MM.1S (cell line): ENCODE measurements at regions not wholly inside any gene's neighbourhood (a gene's known extent, or its start where the extent isn't known, plus 50 kb on each side); places are given as distances from the start of the nearest gene placed in this dataset.
"Not testable (repeated sequence)": the region's sequence is repeated elsewhere in the genome, so short reads cannot be mapped to it uniquely, and the experiment has no call there.

Experiments used
- DNase-seq: peaks from one replicate; pipeline ENCODE4 v3.0.0-alpha.2; 2015
- H2AFZ ChIP-seq: fragments of 300-600 bp; sonication (generic); 2 replicates; pipeline ENCODE4 v1.6.0; 2016; ENCODE audit warnings: antibody characterized with exemption, low read length
- H3F3A ChIP-seq: fragments of 300-600 bp; sonication (generic); 2 replicates; pipeline ENCODE4 v1.6.1; 2016; ENCODE audit warnings: mild to moderate bottlenecking, antibody characterized with exemption, low read length, moderate library complexity, mixed read lengths; ENCODE audit not compliant: insufficient read depth
- H3K27ac ChIP-seq: fragments of 300-600 bp; sonication (generic); 2 replicates; pipeline ENCODE4 v1.5.1; 2016; ENCODE audit warnings: mild to moderate bottlenecking, low read length
- H3K27me3 ChIP-seq: fragments of 300-600 bp; sonication (generic); replicated peaks from 2 replicates; pipeline ENCODE4 v1.6.0; 2016; ENCODE audit warnings: low read length; ENCODE audit not compliant: insufficient read depth
- H3K36me3 ChIP-seq: fragments of 300-600 bp; sonication (generic); replicated peaks from 2 replicates; pipeline ENCODE4 v1.6.1; 2016; ENCODE audit warnings: mild to moderate bottlenecking, low read length, mixed read lengths; ENCODE audit not compliant: insufficient read depth
- H3K4me1 ChIP-seq: fragments of 300-600 bp; sonication (generic); 2 replicates; pipeline ENCODE4 v1.6.1; 2016; ENCODE audit warnings: low read length, mixed read lengths
- H3K4me2 ChIP-seq: fragments of 300-600 bp; sonication (generic); 2 replicates; pipeline ENCODE4 v1.6.0; 2016; ENCODE audit warnings: low read depth, low read length
- H3K4me3 ChIP-seq: fragments of 300-600 bp; sonication (generic); 2 replicates; pipeline ENCODE4 v1.5.1; 2016; ENCODE audit warnings: low read length, mixed read lengths
- H3K79me2 ChIP-seq: fragments of 300-600 bp; sonication (generic); 2 replicates; pipeline ENCODE4 v1.6.1; 2016; ENCODE audit warnings: mixed run types, low read length, mixed read lengths
- H3K9ac ChIP-seq: fragments of 300-600 bp; sonication (generic); 2 replicates; pipeline ENCODE4 v1.6.1; 2016; ENCODE audit warnings: low read length, mixed read lengths
- H3K9me2 ChIP-seq: fragments of 300-600 bp; sonication (generic); replicated peaks from 2 replicates; pipeline ENCODE4 v1.6.1; 2016; ENCODE audit warnings: mild to moderate bottlenecking, low read length, mixed read lengths; ENCODE audit not compliant: insufficient read depth
- H3K9me3 ChIP-seq: fragments of 300-600 bp; sonication (generic); replicated peaks from 2 replicates; pipeline ENCODE4 v1.6.1; 2016; ENCODE audit warnings: mild to moderate bottlenecking, low read length, mixed read lengths; ENCODE audit not compliant: insufficient read depth
- H4K20me1 ChIP-seq: fragments of 300-600 bp; sonication (generic); 2 replicates; pipeline ENCODE4 v1.6.1; 2016; ENCODE audit warnings: mild to moderate bottlenecking, low read length, moderate library complexity, mixed read lengths; ENCODE audit not compliant: insufficient read depth
- CTCF ChIP-seq: fragments of 300-600 bp; sonication (generic); IDR thresholded peaks from 2 replicates; pipeline ENCODE4 v1.5.1; 2016; ENCODE audit warnings: antibody characterized with exemption, low read length, mixed read lengths
- EZH2 ChIP-seq: fragments of 300-600 bp; sonication (generic); optimal IDR thresholded peaks from 2 replicates; pipeline ENCODE3; 2017; ENCODE audit warnings: low read depth, mild to moderate bottlenecking, antibody characterized with exemption, low read length, mixed read lengths
- EZH2phosphoT487 ChIP-seq: fragments of 300-600 bp; sonication (generic); IDR thresholded peaks from 2 replicates; pipeline ENCODE4 v1.6.1; 2018; ENCODE audit warnings: antibody characterized with exemption, low read length

- Histone ChIP-seq H3K4me3 (no peak overlapping the region), H3K36me3 (no peaks in the 10 kb centered on the region), H3K27ac (no peak overlapping the region), H4K20me1 (no peaks in the 10 kb centered on the region), H3K27me3 (no peaks in the 10 kb centered on the region), H3K4me2 (no peak overlapping the region), H3K79me2 (no peaks in the 10 kb centered on the region), H3K9me3 (no peaks in the 10 kb centered on the region), H3K9me2 (no peaks in the 10 kb centered on the region), H3K4me1 (no peaks in the 10 kb centered on the region), H3K9ac (no peak overlapping the region), H2AFZ (no peak overlapping the region), H3F3A (no peaks in the 10 kb centered on the region)
- TF ChIP-seq EZH2phosphoT487 (no peak), EZH2 (no peak), CTCF (no peak)
- DNase-seq, result no peak
Observed at GRCh38 chrX:63581906-63582305, 203.1 kb downstream of the ARHGEF9 start.

- no peak overlapping the region for H2AFZ ChIP-seq
- no peak overlapping the region for H3K4me3 ChIP-seq
- no peaks in the 10 kb centered on the region for H3K9me2 ChIP-seq
- no peak for TF ChIP-seq EZH2
- no peak for TF ChIP-seq CTCF
- TF ChIP-seq EZH2phosphoT487, result no peak
- H3K36me3 ChIP-seq, result no peaks in the 10 kb centered on the region
- H3K79me2 ChIP-seq, result no peaks in the 10 kb centered on the region
- H3K4me1 ChIP-seq, result no peaks in the 10 kb centered on the region
- no peak overlapping the region for H3K27ac ChIP-seq
- no peak for DNase-seq
- H3K4me2 ChIP-seq, result no peak overlapping the region
- no peaks in the 10 kb centered on the region for H3K27me3 ChIP-seq
- H3K9me3 ChIP-seq, result no peaks in the 10 kb centered on the region
- no peak overlapping the region for H3K9ac ChIP-seq
- no peaks in the 10 kb centered on the region for H3F3A ChIP-seq
- H4K20me1 ChIP-seq, result no peaks in the 10 kb centered on the region
Observed at GRCh38 chrX:63581398-63581797, 203.6 kb downstream of the ARHGEF9 start.

- H3K27me3 ChIP-seq, result no peaks in the 10 kb centered on the region
- no peaks in the 10 kb centered on the region for H3F3A ChIP-seq
- H3K27ac ChIP-seq, result no peak overlapping the region
- no peaks in the 10 kb centered on the region for H3K9me2 ChIP-seq
- H3K4me3 ChIP-seq, result no peak overlapping the region
- H3K9ac ChIP-seq, result no peak overlapping the region
- H3K9me3 ChIP-seq, result no peaks in the 10 kb centered on the region
- DNase-seq, result no peak
- H2AFZ ChIP-seq, result no peak overlapping the region
- H3K36me3 ChIP-seq, result no peaks in the 10 kb centered on the region
- H3K4me2 ChIP-seq, result no peak overlapping the region
- no peaks in the 10 kb centered on the region for H4K20me1 ChIP-seq
- no peaks in the 10 kb centered on the region for H3K79me2 ChIP-seq
- H3K4me1 ChIP-seq, result peaks cover 5% of the 10 kb centered on the region; the same call in 1 of the 2 replicates
- no peak for TF ChIP-seq CTCF
- no peak for TF ChIP-seq EZH2
- TF ChIP-seq EZH2phosphoT487, result no peak
Observed at GRCh38 chrX:63576533-63576932, 208.5 kb downstream of the ARHGEF9 start.

- H3K36me3 ChIP-seq, H3K9ac ChIP-seq, H3K79me2 ChIP-seq, H3K27ac ChIP-seq, H2AFZ ChIP-seq, H3K9me3 ChIP-seq, H3K27me3 ChIP-seq, H3K4me3 ChIP-seq, H3F3A ChIP-seq, H3K4me2 ChIP-seq, DNase-seq, H3K9me2 ChIP-seq, H3K4me1 ChIP-seq, H4K20me1 ChIP-seq: not testable (repeated sequence)
Observed at GRCh38 chrX:63575700-63576099, 209.3 kb downstream of the ARHGEF9 start.
